Prostate gland (tissue), 2 donors: ENCODE measurements at regions not wholly inside any gene's neighbourhood (a gene's known extent, or its start where the extent isn't known, plus 50 kb on each side); places are given as distances from the start of the nearest gene placed in this dataset.

Experiments
- CTCF ChIP-seq, 4 experiments: fragments of 200-600 bp in 2 of 4; fragments of 450-650 bp in 2 of 4; sonication (generic) in 2 of 4; IDR thresholded peaks; 1 replicate in 3 of 4; 2 replicates in 1 of 4; pipeline ENCODE4 v1.5.1; 2016 to 2019; ENCODE audit warnings: antibody characterized with exemption in 4 of 4, mild to moderate bottlenecking in 2 of 4, moderate library complexity in 2 of 4
- POLR2A ChIP-seq: fragments of 450-650 bp; IDR thresholded peaks from one replicate; pipeline ENCODE4 v1.6.1; 2016; ENCODE audit warnings: antibody characterized with exemption, mild to moderate bottlenecking

- TF ChIP-seq CTCF (IDR thresholded peaks at IDR 0.05) (no peak), POLR2A (no peak)
Measured at GRCh38 chr9:107925749-107926297, 436.3 kb upstream of the KLF4 start.
